Smooth muscle cell (in vitro differentiated cells): ENCODE measurements at regions not wholly inside any gene's neighbourhood (a gene's known extent, or its start where the extent isn't known, plus 50 kb on each side); places are given as distances from the start of the nearest gene placed in this dataset.

Experiments used
- DNase-seq: peaks from one replicate; lab custom pipeline; 2025; ENCODE audit not compliant: unreplicated experiment; lab: John Stamatoyannopoulos, UW
- H2AFZ ChIP-seq: fragments of 200-600 bp; sonication (generic); 2 replicates; pipeline ENCODE4 v1.6.0; 2016; ENCODE audit warnings: antibody characterized with exemption, low read depth, mild to moderate bottlenecking
- H3F3A ChIP-seq: fragments of 200-600 bp; sonication (generic); 2 replicates; pipeline ENCODE4 v1.6.0; 2017; ENCODE audit warnings: antibody characterized with exemption, low read depth
- H3K27ac ChIP-seq: fragments of 200-600 bp; sonication (generic); 2 replicates; pipeline ENCODE4 v1.5.1; 2016; ENCODE audit warnings: low read depth, mild to moderate bottlenecking
- H3K27me3 ChIP-seq: fragments of 200-600 bp; sonication (generic); 2 replicates; pipeline ENCODE4 v1.6.1; 2016; ENCODE audit warnings: low read depth, mild to moderate bottlenecking
- H3K36me3 ChIP-seq: fragments of 200-600 bp; sonication (generic); 2 replicates; pipeline ENCODE4 v1.5.1; 2016; ENCODE audit warnings: low read depth
- H3K4me1 ChIP-seq: fragments of 200-600 bp; sonication (generic); 2 replicates; pipeline ENCODE4 v1.5.1; 2016; ENCODE audit warnings: low read depth
- H3K4me2 ChIP-seq: fragments of 200-600 bp; sonication (generic); 2 replicates; pipeline ENCODE4 v1.6.0; 2016; ENCODE audit warnings: mild to moderate bottlenecking
- H3K4me3 ChIP-seq: fragments of 200-600 bp; sonication (generic); 2 replicates; pipeline ENCODE4 v1.5.1; 2016; ENCODE audit warnings: mild to moderate bottlenecking
- H3K79me2 ChIP-seq: fragments of 200-600 bp; sonication (generic); 2 replicates; pipeline ENCODE4 v1.6.0; 2016; ENCODE audit warnings: low read depth, mild to moderate bottlenecking
- H3K9ac ChIP-seq: fragments of 200-600 bp; sonication (generic); 2 replicates; pipeline ENCODE4 v1.6.0; 2016; ENCODE audit warnings: low read depth
- H3K9me3 ChIP-seq: fragments of 200-600 bp; sonication (generic); replicated peaks from 2 replicates; pipeline ENCODE4 v1.5.1; 2016; ENCODE audit warnings: low read depth
- H4K20me1 ChIP-seq: fragments of 200-600 bp; sonication (generic); 2 replicates; pipeline ENCODE4 v1.6.0; 2016; ENCODE audit warnings: low read depth
- CTCF ChIP-seq: fragments of 200-600 bp; sonication (generic); IDR thresholded peaks from 2 replicates; pipeline ENCODE4 v1.5.1; 2017; ENCODE audit warnings: borderline replicate concordance, mild to moderate bottlenecking, antibody characterized with exemption; ENCODE audit not compliant: insufficient read depth, poor library complexity, severe bottlenecking
- WGBS: methylation state at CpG from one replicate; pipeline ENCODE4 v1.1.7; 2016; ENCODE audit warnings: low lambda C conversion rate; 5-methylcytosine and 5-hydroxymethylcytosine counted together

GRCh38 chr16:52647588-52647987, 100.6 kb upstream of the TOX3 start:
- Histone ChIP-seq H3K4me2 (no peak overlapping the region), H3K79me2 (no peaks in the 10 kb centered on the region), H3F3A (no peaks in the 10 kb centered on the region), H3K27ac (no peak overlapping the region), H4K20me1 (no peaks in the 10 kb centered on the region), H3K36me3 (no peaks in the 10 kb centered on the region), H2AFZ (no peak overlapping the region), H3K4me1 (no peaks in the 10 kb centered on the region), H3K4me3 (no peak overlapping the region), H3K9me3 (no peaks in the 10 kb centered on the region), H3K27me3 (no peaks in the 10 kb centered on the region), H3K9ac (no peak overlapping the region)
- TF ChIP-seq CTCF = no peak
- no peak for DNase-seq
- WGBS = 71% methylated on average over 2 of the region's 2 CpGs

GRCh38 chr16:52643006-52643405, 96.1 kb upstream of the TOX3 start:
- Histone ChIP-seq H2AFZ (no peak overlapping the region), H3K9me3 (no peaks in the 10 kb centered on the region), H3K4me1 (no peaks in the 10 kb centered on the region), H3K27me3 (peaks cover 2% of the 10 kb centered on the region), H3K4me2 (no peak overlapping the region), H3K36me3 (no peaks in the 10 kb centered on the region), H3K9ac (no peak overlapping the region), H4K20me1 (no peaks in the 10 kb centered on the region), H3K4me3 (no peak overlapping the region), H3F3A (no peaks in the 10 kb centered on the region), H3K27ac (no peak overlapping the region), H3K79me2 (no peaks in the 10 kb centered on the region)
- TF ChIP-seq CTCF = no peak
- WGBS = 84% methylated on average over 3 of the region's 3 CpGs
- no peak for DNase-seq

- Histone ChIP-seq H3F3A (no peaks in the 10 kb centered on the region), H3K27me3 (no peaks in the 10 kb centered on the region), H3K4me1 (no peaks in the 10 kb centered on the region), H3K9ac (no peak overlapping the region), H2AFZ (no peak overlapping the region), H3K36me3 (no peaks in the 10 kb centered on the region), H3K9me3 (no peaks in the 10 kb centered on the region), H3K27ac (no peak overlapping the region), H4K20me1 (no peaks in the 10 kb centered on the region), H3K4me3 (no peak overlapping the region), H3K79me2 (no peaks in the 10 kb centered on the region), H3K4me2 (no peak overlapping the region)
- DNase-seq = no peak
- TF ChIP-seq CTCF = no peak
- WGBS = 92% methylated on average over 5 of the region's 5 CpGs
These were observed 87.6 kb upstream of the TOX3 start for GRCh38 chr16:52634528-52634927.

GRCh38 chr16:52634104-52634503, 87.2 kb upstream of the TOX3 start:
- Histone ChIP-seq H3K4me1 (no peaks in the 10 kb centered on the region), H3K79me2 (no peaks in the 10 kb centered on the region), H3K4me3 (no peak overlapping the region), H3K9ac (no peak overlapping the region), H3K9me3 (no peaks in the 10 kb centered on the region), H2AFZ (no peak overlapping the region), H3K27me3 (no peaks in the 10 kb centered on the region), H3K36me3 (no peaks in the 10 kb centered on the region), H3F3A (no peaks in the 10 kb centered on the region), H4K20me1 (no peaks in the 10 kb centered on the region), H3K4me2 (no peak overlapping the region), H3K27ac (no peak overlapping the region)
- WGBS = 84% methylated on average over 3 of the region's 3 CpGs
- no peak for DNase-seq
- no peak for TF ChIP-seq CTCF
